ENCODE measurements at regions not wholly inside any gene's neighbourhood (a gene's known extent, or its start where the extent isn't known, plus 50 kb on each side); places are given as distances from the start of the nearest gene placed in this dataset.
A peak's percentile ranks its signal among the peaks of the same experiment; 100 is the strongest.
"Not testable (repeated sequence)": the region's sequence is repeated elsewhere in the genome, so short reads cannot be mapped to it uniquely, and the experiment has no call there.

DNA sequence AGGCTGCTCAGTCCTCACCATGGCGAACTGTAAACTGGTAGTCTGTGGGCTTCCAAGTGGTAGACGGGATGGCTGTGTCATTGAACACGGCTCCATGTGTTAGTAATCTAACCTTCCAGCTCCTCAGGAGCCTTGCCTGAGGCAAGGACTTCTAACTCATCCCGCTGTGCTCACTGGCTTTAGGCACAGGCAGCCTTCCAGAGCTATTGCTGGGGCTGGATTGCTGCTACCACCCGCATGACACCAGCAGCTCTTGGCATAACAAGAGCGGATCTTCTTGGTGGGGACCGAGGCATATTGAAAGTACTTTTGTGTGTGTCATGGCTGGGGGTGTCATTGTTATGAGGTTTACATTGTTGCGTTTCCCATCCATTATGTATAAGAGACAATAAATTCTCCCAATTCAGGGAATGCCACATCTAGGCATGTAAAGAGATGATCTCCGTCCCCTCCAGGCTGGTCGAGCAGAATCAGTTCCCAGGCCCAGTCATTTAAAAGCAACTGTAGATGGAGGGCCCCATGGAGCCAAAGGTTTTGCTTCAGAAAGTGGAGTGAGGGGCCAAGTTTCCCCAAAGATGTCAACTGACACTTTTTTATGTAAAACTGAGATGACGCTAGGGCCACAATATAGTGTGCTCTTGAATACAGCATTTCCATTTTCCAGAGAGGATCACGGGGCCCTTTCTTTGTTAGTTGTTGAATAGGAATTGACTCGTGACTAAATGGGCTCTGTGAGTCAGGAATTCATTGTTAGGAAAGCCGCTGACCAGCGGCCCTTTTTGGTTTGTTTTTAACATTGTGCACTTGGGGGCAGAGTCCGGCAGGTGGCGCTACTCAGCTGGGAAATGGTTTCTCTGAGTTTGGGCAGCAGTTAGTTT, 759.5 kb downstream of the TAF11L14 start:
- peak; percentile 4 for DNase-seq

GRCh38 chr5:18394443-18394804, 760.2 kb downstream of the TAF11L14 start:
- DNase-seq = no peak

DNA sequence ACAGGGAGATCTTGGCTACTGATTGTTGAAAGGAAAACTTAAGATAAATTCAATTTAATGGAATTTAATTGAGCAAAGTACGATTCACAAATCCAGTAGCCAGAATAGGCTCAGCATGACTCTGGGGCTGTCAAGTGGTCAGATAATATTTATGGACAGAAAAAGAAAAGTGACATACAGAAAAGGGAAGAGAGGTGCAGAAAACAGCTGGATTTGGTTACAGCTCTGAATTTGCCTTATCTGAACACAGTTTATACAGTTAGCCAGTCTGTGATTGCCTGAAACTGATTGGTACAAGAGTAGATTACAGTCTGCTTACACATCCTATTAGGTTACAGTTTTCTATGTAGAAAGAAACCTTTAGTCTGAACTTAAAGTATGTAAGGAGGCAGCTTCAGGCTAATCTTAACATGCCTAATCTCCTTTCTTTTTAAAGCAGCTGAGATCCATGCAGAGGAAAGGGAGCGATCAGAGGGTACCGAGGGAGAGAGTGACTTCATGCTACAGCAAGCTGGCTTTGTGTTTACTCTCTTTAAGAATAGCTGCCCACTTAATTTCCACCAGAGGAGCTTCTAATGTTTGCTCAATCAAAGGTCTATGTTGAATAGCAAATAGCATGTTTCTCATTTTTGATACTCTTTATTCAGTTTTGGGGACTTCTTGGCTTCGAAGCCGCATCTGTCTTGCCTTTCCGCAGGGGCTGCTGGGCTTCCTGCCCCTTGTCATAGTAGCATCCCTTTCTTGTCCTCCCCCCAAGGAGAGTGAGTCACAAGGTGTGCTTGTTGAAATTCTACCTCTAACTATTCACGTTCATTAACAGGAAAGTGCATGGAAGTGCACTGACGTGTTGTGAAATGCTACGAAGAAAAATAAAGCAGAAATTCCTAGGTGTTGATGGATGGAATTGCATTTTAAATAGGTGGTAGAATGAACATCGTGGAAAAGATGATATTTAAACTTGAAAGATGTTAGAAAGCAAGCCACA, 761.2 kb downstream of the TAF11L14 start:
- no peak for DNase-seq

DNA sequence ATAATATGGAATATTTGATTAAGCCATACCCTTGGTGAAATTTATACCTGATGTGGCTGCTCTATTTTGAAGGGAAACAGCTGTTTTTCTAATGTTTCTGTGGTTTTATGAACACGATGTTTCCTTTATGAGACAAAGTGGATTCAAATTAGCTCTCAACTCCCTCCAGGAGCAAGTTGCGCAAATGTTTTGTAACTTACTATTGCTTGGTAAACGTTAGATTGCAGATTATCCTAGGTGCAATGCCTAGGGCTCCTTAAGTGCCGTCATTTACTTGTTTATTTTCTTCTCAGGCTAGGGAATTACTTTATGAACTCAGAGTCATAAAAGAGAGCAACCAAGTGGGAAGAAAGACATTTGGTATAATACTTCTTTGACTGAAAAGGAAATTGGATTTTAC, 763.1 kb downstream of the TAF11L14 start:
- DNase-seq = no peak

DNA sequence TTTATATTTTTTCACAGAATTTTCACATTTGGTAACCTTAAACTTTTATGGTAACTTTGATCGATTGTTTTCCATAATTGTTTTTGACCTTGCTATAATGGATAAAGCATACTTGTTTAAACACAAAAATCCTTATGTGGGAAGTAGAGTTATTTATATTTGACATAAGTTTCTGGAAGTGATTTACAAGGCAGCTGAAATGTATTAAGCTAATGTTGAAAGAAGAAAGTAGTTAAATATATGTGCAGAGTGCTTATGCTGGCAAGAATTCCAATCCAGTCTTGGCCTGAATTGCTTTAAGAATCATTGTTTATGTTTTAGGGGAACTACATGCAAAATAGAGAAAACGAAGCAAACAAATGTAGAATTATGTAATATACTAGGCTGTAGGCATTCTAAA, 763.6 kb downstream of the TAF11L14 start:
- no peak for DNase-seq

GRCh38 chr5:18399461-18400327, 765.4 kb downstream of the TAF11L14 start:
- not testable (repeated sequence) for DNase-seq

GRCh38 chr5:18403141-18403540, 768.9 kb downstream of the TAF11L14 start:
- no peak for DNase-seq

DNA sequence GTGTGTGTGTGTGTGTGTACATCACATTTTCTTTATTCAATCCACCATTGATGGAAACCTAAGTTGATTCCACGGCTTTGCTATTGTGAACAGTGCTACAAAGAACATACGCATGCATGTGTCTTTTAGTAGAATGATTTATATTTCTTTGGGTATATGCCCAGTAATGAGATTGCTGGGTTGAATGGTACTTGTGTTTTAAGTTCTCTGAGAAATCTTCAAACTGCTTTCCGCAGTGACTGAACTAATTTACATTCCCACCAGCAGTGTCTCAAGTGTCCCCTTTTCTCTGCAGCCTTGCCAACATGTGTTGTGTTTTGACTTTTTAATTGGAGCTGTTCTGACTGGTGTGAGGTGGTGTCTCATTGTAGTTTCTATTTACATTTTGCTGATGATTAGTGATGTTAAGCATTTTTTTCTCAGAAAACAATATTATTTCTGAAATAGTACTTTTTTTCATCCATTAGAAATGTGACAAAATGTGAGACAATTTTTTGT, 769.7 kb downstream of the TAF11L14 start:
- no peak for DNase-seq

- DNase-seq = no peak
Measured at GRCh38 chr5:18420711-18421110, 786.5 kb downstream of the TAF11L14 start.

DNA sequence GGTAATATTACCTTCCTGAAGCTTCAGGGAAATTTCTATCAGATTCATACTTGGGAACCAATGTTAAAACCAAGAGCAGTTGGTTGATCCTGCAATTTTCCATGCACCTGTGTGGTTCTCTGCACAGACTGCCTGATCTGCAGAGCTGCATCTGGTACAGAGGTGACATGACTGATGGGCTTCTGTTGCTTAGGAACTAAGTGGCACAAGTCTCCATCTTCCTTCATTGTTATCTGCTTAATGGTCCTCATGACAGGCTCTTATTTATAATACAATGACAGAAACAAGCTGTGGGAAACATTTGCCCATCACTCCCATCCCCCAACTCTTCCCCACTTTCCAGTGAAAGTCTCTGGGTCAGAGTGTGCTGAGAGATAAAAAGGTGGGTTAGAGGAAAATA, 799.1 kb downstream of the TAF11L14 start:
- DNase-seq = no peak

DNA sequence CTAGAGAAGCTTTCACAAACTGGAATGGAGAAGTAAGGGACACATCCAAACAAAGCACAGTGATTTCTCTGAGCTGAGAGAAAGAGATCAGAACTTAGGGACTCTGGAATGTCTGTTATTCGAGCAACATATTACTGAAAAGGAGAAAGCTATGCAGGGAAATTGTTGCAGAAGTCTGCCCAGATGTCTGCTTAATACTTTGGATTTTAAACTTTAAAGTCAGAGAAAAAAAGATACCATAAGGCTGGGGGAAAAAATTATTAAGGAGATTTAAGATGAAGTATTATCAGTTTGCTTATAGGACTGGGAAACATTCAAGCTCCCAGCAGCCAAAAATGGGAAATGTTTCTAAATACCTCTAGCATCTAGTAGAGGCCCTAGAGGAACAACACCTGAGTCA, 803.9 kb downstream of the TAF11L14 start:
- DNase-seq = no peak

GRCh38 chr5:18455521-18455920, 821.3 kb downstream of the TAF11L14 start:
- DNase-seq = no peak

DNA sequence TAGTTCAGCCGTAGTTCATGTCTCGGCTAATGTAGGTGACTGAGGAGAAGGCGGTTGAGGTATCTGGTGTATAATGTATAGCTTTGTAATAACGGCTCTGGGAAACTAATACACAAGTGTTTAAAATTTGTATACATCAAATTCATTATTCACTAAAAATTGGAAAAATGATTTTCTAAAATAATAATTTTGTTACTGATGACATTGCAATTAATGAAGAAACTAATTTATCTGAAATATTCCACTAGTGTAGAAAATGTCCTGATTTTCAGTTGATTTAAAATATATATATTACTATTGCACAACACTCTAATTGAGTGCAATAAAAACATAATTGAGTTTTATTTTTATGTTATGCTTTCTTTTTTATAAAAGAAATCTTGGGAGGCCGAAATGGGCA, 823.0 kb downstream of the TAF11L14 start:
- no peak for DNase-seq

DNA sequence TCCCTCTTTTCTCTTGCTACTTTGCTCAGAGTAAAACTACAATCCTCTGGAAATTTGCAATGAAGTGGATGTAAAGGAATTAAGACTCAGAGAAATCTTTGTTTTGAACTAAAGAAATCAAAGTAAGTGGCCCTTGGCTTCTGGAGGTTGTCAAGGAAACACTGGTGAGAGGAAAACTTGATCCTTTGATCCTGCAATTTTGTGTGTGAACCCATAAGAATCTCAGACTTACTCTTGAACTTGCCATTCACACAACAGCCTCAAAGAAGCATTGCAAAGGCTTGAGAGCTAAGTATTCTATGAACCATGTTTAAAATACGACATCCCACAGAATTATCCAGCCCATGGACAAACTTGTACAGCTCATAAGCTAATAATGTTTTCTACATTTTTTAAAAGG, 827.5 kb downstream of the TAF11L14 start:
- DNase-seq = no peak

GRCh38 chr5:18465833-18466681, 831.8 kb downstream of the TAF11L14 start:
- no peak for DNase-seq

DNA sequence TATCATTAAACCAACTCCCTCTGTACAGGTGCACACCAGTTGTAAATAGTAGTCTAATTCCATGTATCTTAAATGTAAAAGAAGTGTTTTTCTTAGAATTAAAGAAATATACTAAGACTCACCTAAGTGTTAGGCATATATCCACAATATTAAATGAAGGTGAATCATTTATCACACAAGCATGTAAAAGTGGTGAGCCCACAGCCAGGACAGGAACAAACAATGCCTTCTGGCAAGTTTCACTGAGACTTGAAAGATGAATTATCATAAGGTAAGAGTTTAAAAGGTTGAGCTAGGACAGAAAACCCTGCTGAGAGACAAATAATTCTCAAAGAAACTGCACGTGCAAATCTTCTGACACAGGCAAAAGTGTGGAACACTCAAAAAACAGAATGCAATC, 832.5 kb downstream of the TAF11L14 start:
- DNase-seq = no peak

DNA sequence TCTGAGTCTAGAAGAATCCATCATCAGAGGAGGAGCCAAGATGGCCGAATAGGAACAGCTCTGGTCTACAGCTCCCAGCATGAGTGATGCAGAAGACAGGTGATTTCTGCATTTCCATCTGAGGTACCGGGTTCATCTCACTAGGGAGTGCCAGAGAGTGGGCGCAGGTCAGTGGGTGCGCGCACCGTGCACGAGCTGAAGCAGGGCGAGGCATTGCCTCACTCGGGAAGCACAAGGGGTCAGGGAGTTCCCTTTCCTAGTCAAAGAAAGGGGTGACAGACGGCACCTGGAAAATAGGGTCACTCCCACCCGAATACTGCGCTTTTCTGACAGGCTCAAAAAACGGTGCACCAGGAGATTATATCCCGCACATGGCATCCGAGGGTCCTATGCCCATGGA, 837.5 kb downstream of the TAF11L14 start:
- DNase-seq = not testable (repeated sequence)

DNA sequence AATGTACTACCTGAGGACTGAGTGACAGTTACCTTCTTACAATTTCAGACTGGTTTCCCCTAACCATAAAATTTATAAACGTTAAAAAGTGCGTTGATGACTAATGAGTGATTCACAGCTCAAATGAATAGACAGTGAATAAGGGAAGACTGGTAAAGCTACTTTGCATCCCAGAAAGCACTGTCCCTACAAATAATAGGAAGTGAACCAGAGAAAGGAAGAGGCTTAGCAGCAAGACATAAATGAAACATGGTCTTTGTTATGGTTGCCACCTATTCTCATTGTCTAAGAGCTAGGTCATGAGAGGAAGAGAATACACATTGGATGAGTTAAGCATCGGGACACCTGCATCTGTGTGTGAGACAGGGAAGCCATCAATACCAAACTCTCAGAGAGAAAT, 849.2 kb downstream of the TAF11L14 start:
- no peak for DNase-seq

- DNase-seq = no peak
Measured at GRCh38 chr5:18487928-18488480, 853.7 kb downstream of the TAF11L14 start.

DNA sequence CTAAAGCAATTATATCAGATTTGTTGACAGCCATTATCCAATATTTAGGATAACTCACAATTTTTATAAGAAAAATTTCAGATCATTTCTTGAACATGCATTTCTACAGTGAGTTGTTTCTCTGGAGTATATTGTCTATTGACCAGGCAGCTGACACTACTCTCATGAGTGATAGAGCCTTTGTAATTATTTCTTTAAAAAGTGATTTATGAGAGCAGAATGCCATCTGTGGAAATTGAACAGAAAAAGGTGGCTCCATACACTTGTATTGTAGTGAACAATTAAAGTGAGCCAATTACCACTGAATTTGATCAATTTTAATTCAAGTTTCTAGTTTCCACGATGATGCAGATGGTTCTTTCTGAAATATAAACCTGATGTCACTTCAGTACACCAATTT, 855.4 kb downstream of the TAF11L14 start:
- DNase-seq = no peak

DNA sequence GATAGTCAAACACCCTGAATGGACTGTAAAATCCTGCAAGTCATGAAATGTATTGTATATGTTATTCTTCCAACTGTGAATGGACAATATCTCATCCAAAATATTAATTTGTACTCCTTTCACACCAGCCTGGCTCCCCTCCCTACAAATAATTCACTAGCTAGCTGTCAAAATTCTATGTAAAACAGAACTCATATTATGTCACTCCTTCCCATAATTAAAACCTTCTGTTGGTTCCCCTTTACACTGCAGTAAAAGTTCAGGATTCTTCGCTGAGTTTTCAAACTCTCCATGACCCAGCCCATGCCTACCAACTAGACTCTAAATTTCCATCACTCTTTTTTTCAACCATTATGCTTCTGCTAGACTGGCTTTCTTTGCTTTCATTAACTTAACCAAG, 857.1 kb downstream of the TAF11L14 start:
- no peak for DNase-seq

Measured in stimulated activated naive CD4-positive, alpha-beta T cell treated with Interleukin-2 at 50 U/mL for 16 hours (primary cell).